ENCODE measurements at regions not wholly inside any gene's neighbourhood (a gene's known extent, or its start where the extent isn't known, plus 50 kb on each side); places are given as distances from the start of the nearest gene placed in this dataset.

GRCh38 chr17:62905233-62905632 lies 60.8 kb upstream of the TANC2 start:
- H3K4me1 ChIP-seq = peaks cover 11% of the 10 kb centered on the region
- TF ChIP-seq CTCF (IDR thresholded peaks at IDR 0.05; ENCODE audit: low read depth, low read length) = no peak
- H3K4me3 ChIP-seq (ENCODE audit: low read depth, low read length) = no peak overlapping the region
- no peaks in the 10 kb centered on the region for H3K9me3 ChIP-seq
- no peaks in the 10 kb centered on the region for H3K27me3 ChIP-seq
- DNase-seq = no peak
- no peaks in the 10 kb centered on the region for H3K36me3 ChIP-seq

DNA sequence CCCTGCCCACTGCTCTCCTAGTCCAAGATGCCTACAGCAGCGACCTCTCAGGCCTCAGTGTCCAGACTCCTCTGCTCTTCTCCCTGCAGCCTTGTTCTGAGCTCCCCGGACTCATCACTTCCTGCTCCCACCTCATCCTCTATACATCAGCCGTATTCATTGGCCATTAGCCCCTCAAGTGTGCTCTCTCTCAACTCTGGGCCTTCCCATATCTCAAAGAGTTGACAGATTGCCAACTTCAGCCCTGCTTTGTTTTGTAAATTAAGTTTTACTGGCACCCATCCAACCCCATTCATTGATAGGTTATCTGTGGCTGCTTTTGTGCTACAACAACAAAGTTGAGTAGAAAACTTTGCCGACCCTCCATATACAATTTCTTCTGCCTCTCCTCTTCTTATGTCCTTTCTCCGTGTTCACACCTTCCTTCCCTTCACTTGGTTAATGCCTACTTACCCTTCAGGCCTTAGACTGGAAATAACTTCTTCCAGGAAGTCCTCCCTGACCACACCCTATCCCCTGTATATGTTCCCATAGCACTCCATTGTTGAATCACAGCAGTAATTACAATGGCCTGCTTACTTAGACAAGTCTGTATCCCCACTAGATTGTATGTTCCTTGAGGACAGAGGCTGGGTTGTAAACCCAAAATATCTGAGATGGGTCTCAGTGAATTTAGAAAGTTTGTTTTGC lies 63.4 kb upstream of the TANC2 start:
- TF ChIP-seq CTCF (IDR thresholded peaks at IDR 0.05; ENCODE audit: low read depth, low read length) = no peak
- Histone ChIP-seq H3K4me1 (peaks cover 24% of the 10 kb centered on the region), H3K4me3 (ENCODE audit: low read depth, low read length) (no peak overlapping the region), H3K27me3 (no peaks in the 10 kb centered on the region), H3K9me3 (no peaks in the 10 kb centered on the region), H3K36me3 (no peaks in the 10 kb centered on the region)
- peak; percentile 66 for DNase-seq

GRCh38 chr17:62901544-62901943 lies 64.5 kb upstream of the TANC2 start:
- no peaks in the 10 kb centered on the region for H3K9me3 ChIP-seq
- no peak for TF ChIP-seq CTCF (IDR thresholded peaks at IDR 0.05; ENCODE audit: low read depth, low read length)
- peaks cover 34% of the 10 kb centered on the region for H3K4me1 ChIP-seq
- H3K4me3 ChIP-seq (ENCODE audit: low read depth, low read length) = no peak overlapping the region
- H3K27me3 ChIP-seq = no peaks in the 10 kb centered on the region
- no peaks in the 10 kb centered on the region for H3K36me3 ChIP-seq
- no peak for DNase-seq

GRCh38 chr17:62900096-62900495 lies 65.9 kb upstream of the TANC2 start:
- H3K27me3 ChIP-seq = no peaks in the 10 kb centered on the region
- no peaks in the 10 kb centered on the region for H3K9me3 ChIP-seq
- no peak overlapping the region for H3K4me3 ChIP-seq (ENCODE audit: low read depth, low read length)
- no peaks in the 10 kb centered on the region for H3K36me3 ChIP-seq
- H3K4me1 ChIP-seq = peaks cover 36% of the 10 kb centered on the region
- no peak for DNase-seq
- no peak for TF ChIP-seq CTCF (IDR thresholded peaks at IDR 0.05; ENCODE audit: low read depth, low read length)

DNA sequence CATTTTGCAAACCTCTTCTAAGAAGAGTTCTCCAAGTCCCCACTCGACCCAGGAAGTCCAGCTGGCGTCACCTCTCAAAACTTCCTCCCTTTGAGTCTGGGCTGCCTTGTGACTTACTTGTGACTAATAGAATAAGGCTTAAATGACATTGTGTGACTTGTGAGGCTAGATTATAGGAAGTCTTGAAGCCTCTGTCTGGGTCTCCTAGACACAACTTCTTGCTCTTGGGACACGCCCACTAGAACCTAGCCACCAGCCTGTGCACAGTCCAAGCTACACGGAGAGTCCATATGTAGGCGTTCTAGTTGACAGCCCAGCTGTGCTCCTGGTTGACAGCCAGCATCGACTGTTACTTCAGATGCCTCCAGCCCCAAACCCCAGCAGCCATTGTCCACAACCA lies 66.7 kb upstream of the TANC2 start:
- H3K36me3 ChIP-seq = no peaks in the 10 kb centered on the region
- no peak for DNase-seq
- no peak overlapping the region for H3K4me3 ChIP-seq (ENCODE audit: low read depth, low read length)
- no peaks in the 10 kb centered on the region for H3K9me3 ChIP-seq
- peaks cover 36% of the 10 kb centered on the region for H3K4me1 ChIP-seq
- no peak for TF ChIP-seq CTCF (IDR thresholded peaks at IDR 0.05; ENCODE audit: low read depth, low read length)
- H3K27me3 ChIP-seq = no peaks in the 10 kb centered on the region

GRCh38 chr17:62898239-62898864 lies 67.7 kb upstream of the TANC2 start:
- TF ChIP-seq CTCF (IDR thresholded peaks at IDR 0.05; ENCODE audit: low read depth, low read length) = no peak
- H3K27me3 ChIP-seq = no peaks in the 10 kb centered on the region
- peak overlapping the region; percentile 47 for H3K4me3 ChIP-seq (ENCODE audit: low read depth, low read length)
- H3K4me1 ChIP-seq = peaks cover 36% of the 10 kb centered on the region
- H3K36me3 ChIP-seq = no peaks in the 10 kb centered on the region
- H3K9me3 ChIP-seq = no peaks in the 10 kb centered on the region
- DNase-seq = peak; percentile 86
